Stimulated activated naive B cell treated with anti-CD40 and anti-IgM and Interleukin-4, amounts not matched to agents 10 μg/mL and 1 μg/mL and 100 μg/mL, for 72 hours (primary cell): ENCODE measurements at regions not wholly inside any gene's neighbourhood (a gene's known extent, or its start where the extent isn't known, plus 50 kb on each side); places are given as distances from the start of the nearest gene placed in this dataset.

ENCODE experiments used
- ATAC-seq, 2 donors: fragments of 150-1000 bp; cut with Tn5 transposase; replicated peaks; 2 replicates each; pipeline ENCODE4 v1.10.0; 2021; ENCODE audit warnings: moderate library complexity in 1 of 2
- DNase-seq: peaks from one replicate; pipeline ENCODE4 v3.0.0; 2021
- H3K27ac Mint-ChIP-seq: one replicate; pipeline ENCODE4 v1.8.0; 2022; ENCODE audit warnings: mild to moderate bottlenecking, mixed read lengths
- H3K27me3 Mint-ChIP-seq, 2 donors: one replicate each; pipeline ENCODE4 v1.8.0; 2022; ENCODE audit warnings: mixed read lengths in 2 of 2
- H3K36me3 Mint-ChIP-seq, 2 donors: one replicate each; pipeline ENCODE4 v1.8.0; 2022; ENCODE audit warnings: mixed read lengths in 2 of 2, mild to moderate bottlenecking in 1 of 2
- H3K4me1 Mint-ChIP-seq, 2 donors: one replicate each; pipeline ENCODE4 v1.8.0; 2022; ENCODE audit warnings: mixed read lengths in 2 of 2, mild to moderate bottlenecking in 1 of 2
- H3K4me3 Mint-ChIP-seq, 2 donors: one replicate each; pipeline ENCODE4 v1.8.0; 2022; ENCODE audit warnings: mild to moderate bottlenecking in 2 of 2, mixed read lengths in 2 of 2, moderate library complexity in 1 of 2
- H3K9me3 Mint-ChIP-seq, 2 donors: one replicate each; pipeline ENCODE4 v1.8.0; 2022; ENCODE audit warnings: mixed read lengths in 2 of 2, mild to moderate bottlenecking in 1 of 2

DNA sequence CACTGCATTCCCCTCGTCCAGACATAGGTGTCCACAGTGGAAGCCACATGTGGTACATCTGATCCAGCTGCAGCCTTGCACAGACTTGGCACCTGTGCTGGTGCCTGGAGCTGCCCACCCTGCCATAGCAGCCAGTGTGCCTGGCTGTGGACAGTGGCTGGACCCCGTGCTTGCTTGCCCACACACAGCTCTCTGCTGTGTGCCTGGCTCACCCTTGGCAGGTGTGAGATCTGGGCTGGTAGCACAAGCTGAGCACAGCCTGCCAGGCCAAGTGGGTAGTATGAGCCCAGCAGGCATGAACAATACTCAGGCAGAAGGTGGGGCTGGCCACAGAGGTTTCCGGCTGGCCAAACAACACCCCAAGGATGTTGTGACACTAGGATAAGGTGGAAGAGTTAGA lies 614.4 kb downstream of the BCKDHB start:
- no peaks in the 10 kb centered on the region for H3K4me1 Mint-ChIP-seq
- no peak overlapping the region for H3K27ac Mint-ChIP-seq
- H3K4me3 Mint-ChIP-seq: no peak overlapping the region
- H3K9me3 Mint-ChIP-seq: no peaks in the 10 kb centered on the region
- no peaks in the 10 kb centered on the region for H3K27me3 Mint-ChIP-seq
- ATAC-seq (peak in 1 of 2 donors; percentile 27), DNase-seq (no peak)
- no peaks in the 10 kb centered on the region for H3K36me3 Mint-ChIP-seq

DNA sequence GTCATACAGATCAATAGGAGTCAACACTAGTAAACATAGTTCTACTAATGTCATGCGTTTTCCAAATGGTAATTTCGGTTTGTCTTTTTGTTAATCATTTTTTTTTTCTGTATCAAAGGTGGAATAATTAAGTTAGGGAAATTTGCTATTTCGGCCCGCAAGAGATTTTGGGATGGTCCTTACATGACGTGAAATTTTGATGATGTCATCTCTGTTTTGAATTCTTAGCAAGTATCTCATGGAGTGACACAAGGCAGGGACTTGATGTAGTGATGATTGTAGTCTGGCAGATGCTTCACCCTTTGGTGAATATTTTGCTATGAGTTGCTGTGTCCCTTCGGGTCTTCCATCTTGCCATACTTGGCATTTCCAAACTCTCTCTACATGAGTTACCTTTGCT lies 608.0 kb downstream of the BCKDHB start:
- Mint-ChIP-seq H3K36me3 (no peaks in the 10 kb centered on the region), H3K27me3 (no peaks in the 10 kb centered on the region), H3K4me3 (no peak overlapping the region), H3K27ac (no peak overlapping the region), H3K4me1 (no peaks in the 10 kb centered on the region), H3K9me3 (no peaks in the 10 kb centered on the region)
- ATAC-seq: no peak
- no peak for DNase-seq

DNA sequence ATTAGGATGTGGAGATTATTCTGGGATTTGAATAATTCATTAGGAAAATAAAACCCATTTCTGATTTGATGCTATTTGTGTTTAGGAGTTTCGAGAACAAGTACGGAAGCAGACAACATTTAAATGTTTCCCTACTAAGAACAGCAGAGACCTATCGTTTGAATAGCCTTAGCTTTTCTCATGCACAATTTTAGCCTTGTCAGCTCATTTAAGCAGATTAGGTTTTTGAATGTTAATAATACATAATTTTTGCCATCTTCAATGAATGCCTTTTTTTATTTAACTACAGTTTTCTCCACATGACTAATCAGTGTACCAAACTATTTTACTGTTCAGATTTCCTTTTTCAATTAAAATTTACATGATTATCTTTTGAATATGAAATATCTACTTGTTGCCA lies 592.0 kb downstream of the BCKDHB start:
- H3K4me3 Mint-ChIP-seq: no peak overlapping the region
- peaks cover 13 to 19% of the 10 kb centered on the region in 2 donors for H3K9me3 Mint-ChIP-seq
- no peaks in the 10 kb centered on the region for H3K27me3 Mint-ChIP-seq
- no peak overlapping the region for H3K27ac Mint-ChIP-seq
- H3K4me1 Mint-ChIP-seq: no peaks in the 10 kb centered on the region
- no peaks in the 10 kb centered on the region for H3K36me3 Mint-ChIP-seq
- DNase-seq (no peak), ATAC-seq (no peak)

DNA sequence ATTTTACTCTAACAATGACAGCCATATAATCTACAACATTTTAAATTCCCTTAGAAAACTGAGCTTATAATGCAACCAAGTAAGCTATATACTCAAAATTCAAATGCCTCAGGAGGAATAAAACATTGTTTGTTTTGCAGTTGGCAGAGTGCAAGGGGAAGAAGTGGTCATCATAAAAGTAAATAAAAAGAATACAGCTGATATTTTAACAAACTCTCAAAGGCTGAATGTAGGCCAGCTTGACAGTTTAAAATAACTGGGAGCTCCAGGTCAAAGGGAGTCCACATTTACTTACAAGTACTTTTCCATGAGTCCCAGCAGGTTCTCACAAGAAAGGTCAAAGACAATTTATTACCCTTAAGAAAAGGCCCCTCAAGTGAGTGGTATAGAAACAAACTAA lies 589.8 kb downstream of the BCKDHB start:
- Mint-ChIP-seq H3K4me1 (no peaks in the 10 kb centered on the region), H3K27ac (no peak overlapping the region), H3K4me3 (no peak overlapping the region), H3K9me3 (peaks cover 5 to 7% of the 10 kb centered on the region in 2 donors), H3K36me3 (no peaks in the 10 kb centered on the region), H3K27me3 (no peaks in the 10 kb centered on the region)
- ATAC-seq (no peak), DNase-seq (no peak)

DNA sequence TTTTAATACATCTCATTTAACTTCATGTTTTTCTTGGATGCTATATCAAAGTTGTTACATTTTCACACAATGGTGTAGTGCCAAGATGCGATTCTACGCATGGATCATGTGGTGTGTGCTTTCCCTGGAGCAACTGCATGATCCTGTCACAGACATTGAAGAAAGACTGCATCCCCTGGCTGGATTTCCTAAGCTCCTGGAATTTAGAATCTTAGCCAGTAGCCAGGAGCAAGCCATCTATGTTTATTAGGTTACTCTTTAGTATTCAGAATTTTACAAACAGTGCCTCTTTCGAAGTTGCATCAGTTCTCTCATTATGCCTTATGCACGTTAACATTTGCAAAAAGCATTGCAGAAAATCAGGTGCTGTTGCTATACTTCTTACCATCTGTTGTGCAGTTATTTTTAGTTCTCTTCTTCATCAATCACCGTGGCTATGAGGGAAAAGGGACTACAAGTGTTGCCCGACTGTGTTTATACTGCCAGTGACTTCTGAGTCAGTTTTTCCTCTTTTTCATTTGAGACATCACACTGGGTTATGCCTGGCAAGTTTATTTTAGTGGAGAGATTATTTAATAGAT lies 584.2 kb downstream of the BCKDHB start:
- ATAC-seq (no peak), DNase-seq (no peak)
- no peak overlapping the region for H3K4me3 Mint-ChIP-seq
- peaks cover 12 to 14% of the 10 kb centered on the region in 2 donors for H3K9me3 Mint-ChIP-seq
- no peak overlapping the region for H3K27ac Mint-ChIP-seq
- H3K27me3 Mint-ChIP-seq: no peaks in the 10 kb centered on the region
- no peaks in the 10 kb centered on the region for H3K36me3 Mint-ChIP-seq
- no peaks in the 10 kb centered on the region for H3K4me1 Mint-ChIP-seq

DNA sequence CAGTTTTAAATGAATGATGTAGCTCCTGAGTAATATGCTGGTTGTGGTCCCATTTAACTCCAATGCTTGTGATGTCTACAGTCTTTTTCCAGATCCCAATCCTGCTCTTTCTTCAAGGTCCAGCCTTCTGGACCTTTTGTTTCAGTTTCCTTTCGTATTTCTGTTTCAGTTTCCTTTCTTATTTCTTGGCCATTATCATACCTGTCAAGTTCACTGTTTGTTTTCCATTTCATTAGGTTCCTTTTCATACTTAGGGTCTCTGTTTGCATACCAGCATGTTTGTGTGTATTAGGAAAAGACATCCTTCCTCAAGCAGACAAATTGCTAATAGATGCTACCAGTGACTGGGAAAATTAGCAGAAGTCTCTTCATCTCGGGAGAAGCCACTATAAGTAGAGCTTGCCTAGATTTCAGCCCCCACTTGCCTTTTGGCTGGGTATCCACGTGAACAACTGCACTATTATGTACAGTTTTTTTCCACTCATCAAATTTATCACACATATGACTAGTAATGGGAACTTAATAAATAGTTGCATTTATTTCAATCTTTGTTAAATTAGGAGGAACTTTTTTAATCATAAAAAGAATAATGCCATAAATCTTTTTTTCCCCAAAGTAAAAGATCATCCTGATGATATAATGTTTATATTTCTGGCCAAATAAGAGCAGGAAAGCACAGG lies 583.4 kb downstream of the BCKDHB start:
- no peaks in the 10 kb centered on the region for H3K36me3 Mint-ChIP-seq
- H3K27ac Mint-ChIP-seq: no peak overlapping the region
- H3K4me3 Mint-ChIP-seq: no peak overlapping the region
- no peaks in the 10 kb centered on the region for H3K4me1 Mint-ChIP-seq
- no peak for ATAC-seq
- peaks cover 12 to 15% of the 10 kb centered on the region in 2 donors for H3K9me3 Mint-ChIP-seq
- no peaks in the 10 kb centered on the region for H3K27me3 Mint-ChIP-seq
- no peak for DNase-seq

DNA sequence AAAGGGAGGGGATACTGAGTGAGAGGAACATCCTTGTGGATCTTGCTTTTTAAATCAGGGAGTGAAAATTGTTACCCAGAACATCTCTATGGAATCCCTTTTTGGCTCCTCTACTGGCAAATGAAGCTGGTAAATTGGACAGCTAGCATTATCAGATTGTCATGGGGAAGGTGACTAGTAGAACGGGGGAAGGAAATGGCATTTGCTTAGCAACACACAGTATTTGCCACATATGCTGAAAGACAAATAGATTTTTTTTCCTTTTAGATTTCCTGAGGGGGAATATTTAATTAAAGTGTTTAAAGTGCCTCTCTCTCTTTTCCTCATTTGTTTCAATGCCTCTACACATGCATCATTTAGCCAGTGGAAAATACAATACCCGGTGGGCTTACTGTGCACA lies 573.5 kb downstream of the BCKDHB start:
- H3K27me3 Mint-ChIP-seq: no peaks in the 10 kb centered on the region
- H3K36me3 Mint-ChIP-seq: no peaks in the 10 kb centered on the region
- no peak for ATAC-seq
- no peak overlapping the region for H3K27ac Mint-ChIP-seq
- H3K9me3 Mint-ChIP-seq: peaks cover 4 to 7% of the 10 kb centered on the region in 2 donors
- no peak overlapping the region for H3K4me3 Mint-ChIP-seq
- H3K4me1 Mint-ChIP-seq: no peaks in the 10 kb centered on the region
- no peak for DNase-seq

DNA sequence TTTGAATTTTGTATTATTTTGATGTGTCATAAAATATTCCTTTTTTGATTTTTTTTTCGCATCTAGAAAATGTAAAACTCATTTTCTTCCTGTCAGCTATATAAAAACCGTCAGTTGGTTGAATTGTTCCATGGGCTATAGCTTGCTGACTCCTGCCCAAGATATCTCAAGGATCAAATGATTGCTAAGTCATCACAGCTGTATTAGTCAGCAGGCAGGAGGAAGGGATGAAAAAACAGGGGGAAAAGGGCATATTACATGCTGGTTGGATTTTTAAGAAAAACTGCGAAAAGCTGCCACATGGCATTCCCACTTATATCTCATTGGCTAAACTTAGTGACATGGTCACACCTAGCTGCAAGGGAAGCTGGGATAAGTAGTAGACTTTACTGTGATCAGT lies 569.9 kb downstream of the BCKDHB start:
- no peaks in the 10 kb centered on the region for H3K36me3 Mint-ChIP-seq
- H3K4me1 Mint-ChIP-seq: no peaks in the 10 kb centered on the region
- peaks cover 4 to 5% of the 10 kb centered on the region in 2 donors for H3K9me3 Mint-ChIP-seq
- no peak overlapping the region for H3K27ac Mint-ChIP-seq
- no peaks in the 10 kb centered on the region for H3K27me3 Mint-ChIP-seq
- no peak for DNase-seq
- ATAC-seq: no peak
- no peak overlapping the region for H3K4me3 Mint-ChIP-seq

DNA sequence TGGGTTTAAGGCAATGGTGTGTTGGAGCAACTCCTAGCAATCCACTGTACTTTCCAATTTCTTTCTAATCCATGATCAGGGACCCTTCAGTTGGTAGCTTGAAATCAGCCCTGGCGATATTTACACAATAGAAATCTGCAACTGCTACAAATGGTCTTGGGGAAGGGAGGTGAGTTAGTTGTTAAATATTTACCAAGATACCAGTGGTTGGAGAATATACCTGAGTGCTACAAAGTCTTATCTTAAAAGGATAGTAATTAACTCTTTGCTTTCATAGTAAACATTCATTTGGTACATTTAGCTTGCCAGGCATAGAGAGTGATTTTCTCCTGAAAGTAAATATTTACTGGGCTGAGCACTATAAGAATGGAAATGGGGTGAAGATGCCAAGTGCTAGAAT lies 568.2 kb downstream of the BCKDHB start:
- Mint-ChIP-seq H3K27ac (no peak overlapping the region), H3K4me3 (no peak overlapping the region), H3K4me1 (no peaks in the 10 kb centered on the region), H3K9me3 (peaks cover 4 to 5% of the 10 kb centered on the region in 2 donors), H3K36me3 (no peaks in the 10 kb centered on the region), H3K27me3 (no peaks in the 10 kb centered on the region)
- no peak for DNase-seq
- no peak for ATAC-seq

DNA sequence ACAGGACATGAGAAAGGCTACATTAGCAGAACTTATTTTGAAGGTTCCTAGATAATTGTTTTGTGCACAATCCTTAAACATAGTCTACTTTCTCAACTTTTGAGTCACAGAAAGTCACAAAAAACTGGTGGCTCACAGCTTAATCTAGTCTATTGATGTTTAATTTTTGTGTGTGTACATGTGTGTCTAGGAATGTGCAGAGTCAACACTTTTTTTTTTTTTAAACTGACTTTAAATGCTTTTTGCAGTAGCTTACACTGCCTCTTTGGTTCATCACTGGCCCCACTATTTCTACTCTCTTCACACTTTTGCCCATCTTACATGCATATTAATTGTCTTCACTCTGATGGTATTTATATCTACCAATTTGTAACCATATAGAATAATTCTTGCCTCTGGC lies 566.9 kb downstream of the BCKDHB start:
- H3K9me3 Mint-ChIP-seq: peaks cover 4 to 5% of the 10 kb centered on the region in 2 donors
- H3K4me1 Mint-ChIP-seq: no peaks in the 10 kb centered on the region
- H3K4me3 Mint-ChIP-seq: no peak overlapping the region
- no peaks in the 10 kb centered on the region for H3K27me3 Mint-ChIP-seq
- DNase-seq (no peak), ATAC-seq (no peak)
- H3K36me3 Mint-ChIP-seq: no peaks in the 10 kb centered on the region
- no peak overlapping the region for H3K27ac Mint-ChIP-seq

DNA sequence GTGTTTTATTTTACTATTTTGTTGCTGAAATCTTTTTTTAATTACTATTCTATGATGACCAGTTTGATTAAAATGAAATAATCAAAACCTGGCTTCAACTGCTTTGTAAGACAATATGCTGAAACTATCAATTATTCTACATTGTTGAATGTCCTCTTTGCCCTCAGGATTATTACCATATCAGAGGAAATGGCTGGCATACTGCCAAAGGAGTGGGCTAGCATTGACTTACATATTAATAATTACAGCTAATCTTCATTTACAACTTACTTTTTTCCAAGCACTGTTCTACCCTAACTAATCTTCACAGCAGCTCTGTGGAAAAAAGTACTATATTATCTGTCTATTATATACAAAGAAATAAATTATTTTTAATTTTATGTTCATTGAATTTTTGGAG lies 560.5 kb downstream of the BCKDHB start:
- Mint-ChIP-seq H3K27ac (no peak overlapping the region), H3K4me1 (no peaks in the 10 kb centered on the region), H3K9me3 (peaks cover 0 to 3% of the 10 kb centered on the region in 2 donors), H3K4me3 (no peak overlapping the region), H3K36me3 (no peaks in the 10 kb centered on the region), H3K27me3 (no peaks in the 10 kb centered on the region)
- ATAC-seq: no peak
- DNase-seq: no peak

DNA sequence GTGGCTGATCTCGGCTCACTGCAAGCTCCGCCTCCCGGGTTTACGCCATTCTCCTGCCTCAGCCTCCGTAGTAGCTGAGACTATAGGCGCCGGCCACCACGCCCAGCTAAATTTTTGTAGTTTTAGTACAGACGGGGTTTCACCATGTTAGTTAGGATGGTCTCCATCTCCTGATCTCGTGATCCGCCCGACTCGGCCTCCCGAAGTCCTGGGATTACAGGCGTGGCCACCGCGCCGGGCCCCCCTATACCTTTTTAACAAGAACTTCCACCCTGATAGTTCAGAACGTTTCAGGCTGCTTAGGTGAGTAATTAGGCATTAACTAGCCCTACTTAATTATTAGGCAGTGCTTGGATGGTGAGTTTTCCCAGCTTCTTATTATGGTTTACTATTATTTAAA lies 552.5 kb downstream of the BCKDHB start:
- Mint-ChIP-seq H3K9me3 (peaks cover 0 to 7% of the 10 kb centered on the region in 2 donors), H3K27ac (no peak overlapping the region), H3K4me3 (no peak overlapping the region), H3K4me1 (no peaks in the 10 kb centered on the region), H3K27me3 (no peaks in the 10 kb centered on the region), H3K36me3 (no peaks in the 10 kb centered on the region)
- DNase-seq: no peak
- ATAC-seq: no peak

DNA sequence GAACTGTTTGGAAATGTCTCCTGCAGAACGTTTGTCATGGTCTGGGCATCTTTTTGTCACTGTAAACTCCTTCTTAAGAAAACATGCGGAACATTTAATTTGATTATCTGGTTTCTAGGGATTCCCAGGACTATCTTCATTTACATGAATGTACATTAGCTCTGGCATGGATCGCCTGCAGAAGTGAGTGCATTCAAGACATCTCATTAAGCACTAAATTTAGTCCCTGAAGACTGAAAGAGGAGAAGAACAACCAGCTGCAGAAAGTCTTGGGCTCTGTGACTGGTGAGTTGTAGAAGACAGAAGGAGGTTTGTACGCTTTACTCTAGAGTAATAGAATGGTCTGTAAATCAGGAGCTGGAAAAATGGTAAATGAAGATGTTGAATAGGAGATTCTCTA lies 540.7 kb downstream of the BCKDHB start:
- DNase-seq: no peak
- no peaks in the 10 kb centered on the region for H3K27me3 Mint-ChIP-seq
- H3K4me3 Mint-ChIP-seq: no peak overlapping the region
- H3K27ac Mint-ChIP-seq: no peak overlapping the region
- no peak for ATAC-seq
- no peaks in the 10 kb centered on the region for H3K36me3 Mint-ChIP-seq
- no peaks in the 10 kb centered on the region for H3K4me1 Mint-ChIP-seq
- peaks cover 4% of the 10 kb centered on the region in 2 donors for H3K9me3 Mint-ChIP-seq

DNA sequence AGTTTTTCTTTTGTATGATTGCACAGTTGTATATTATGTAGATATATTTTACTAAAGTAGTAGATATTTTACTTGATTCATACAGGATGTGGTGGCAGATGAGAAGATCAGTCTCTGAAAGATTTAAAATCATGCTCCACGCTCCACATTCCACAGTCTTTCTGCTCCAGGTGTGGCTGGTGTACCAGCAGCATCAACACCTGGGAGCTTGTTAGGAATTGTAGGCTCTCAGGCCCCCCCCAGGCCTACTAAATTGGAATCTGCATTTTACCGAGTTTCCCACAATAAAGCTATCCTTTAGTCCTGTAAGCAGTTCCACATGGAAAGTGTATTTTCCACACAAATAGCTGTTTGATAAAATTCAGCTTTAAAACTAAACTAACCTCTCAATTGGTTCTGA lies 537.4 kb downstream of the BCKDHB start:
- H3K27ac Mint-ChIP-seq: no peak overlapping the region
- no peak overlapping the region for H3K4me3 Mint-ChIP-seq
- no peaks in the 10 kb centered on the region for H3K4me1 Mint-ChIP-seq
- H3K27me3 Mint-ChIP-seq: no peaks in the 10 kb centered on the region
- ATAC-seq: no peak
- DNase-seq: no peak
- peaks cover 0 to 2% of the 10 kb centered on the region in 2 donors for H3K9me3 Mint-ChIP-seq
- no peaks in the 10 kb centered on the region for H3K36me3 Mint-ChIP-seq

DNA sequence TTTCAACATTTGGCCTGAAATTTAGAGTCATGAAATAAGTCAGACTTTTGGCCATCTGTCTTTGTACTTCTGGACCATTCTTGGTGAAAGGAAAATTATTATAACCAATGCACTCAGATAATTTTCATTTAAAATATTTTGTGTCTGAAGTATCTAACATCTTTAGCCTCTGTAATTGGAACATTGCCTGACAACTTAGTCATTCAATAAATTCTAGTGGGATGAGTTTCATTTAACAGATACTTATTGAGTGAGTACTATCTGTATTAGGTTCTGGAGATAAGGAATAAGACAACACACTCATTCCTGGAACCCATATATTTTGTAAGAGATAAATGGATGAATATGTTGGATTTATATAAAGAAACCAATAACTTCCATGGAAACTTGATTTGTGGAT lies 536.0 kb downstream of the BCKDHB start:
- ATAC-seq (no peak), DNase-seq (no peak)
- Mint-ChIP-seq H3K36me3 (no peaks in the 10 kb centered on the region), H3K9me3 (peaks cover 0 to 2% of the 10 kb centered on the region in 2 donors), H3K27ac (no peak overlapping the region), H3K4me1 (no peaks in the 10 kb centered on the region), H3K27me3 (no peaks in the 10 kb centered on the region), H3K4me3 (no peak overlapping the region)
